H1 (cell line): ENCODE measurements at regions not wholly inside any gene's neighbourhood (a gene's known extent, or its start where the extent isn't known, plus 50 kb on each side); places are given as distances from the start of the nearest gene placed in this dataset.

Source experiments
- CTCF ChIA-PET: fragments of 300-600 bp; sonication (Branson Sonifier 250); formaldehyde crosslinking; loops from one replicate; lab custom pipeline; 2021; ENCODE audit not compliant: partially characterized antibody; lab: Charles Lee
- POLR2A ChIA-PET: fragments of 300-600 bp; sonication (Branson Sonifier 250); formaldehyde crosslinking; loops from one replicate; lab custom pipeline; 2021; ENCODE audit warnings: inconsistent platforms; ENCODE audit not compliant: partially characterized antibody; lab: Charles Lee
- DNase-seq, 2 experiments: peaks; one replicate each; pipeline versions ENCODE4 v3.0.0 to v3.0.0-alpha.2; 2010 to 2022; ENCODE audit warnings: low spot score in 2 of 2, low read depth in 1 of 2, mixed read lengths in 1 of 2
- FAIRE-seq: peaks from 2 replicates; lab custom pipeline; 2011; peaks lifted over from hg19 to GRCh38; lab: Jason Lieb, UNC
- H2AFZ ChIP-seq: 2 replicates; pipeline ENCODE4 v1.8.1; 2012; ENCODE audit warnings: low read length, inconsistent platforms
- H2AK5ac ChIP-seq: 2 replicates; pipeline ENCODE4 v1.6.1; 2013; ENCODE audit warnings: low read depth, low read length
- H2BK120ac ChIP-seq: replicated peaks from 2 replicates; pipeline ENCODE3; 2013; ENCODE audit warnings: low read depth, low read length, inconsistent platforms
- H2BK12ac ChIP-seq: 2 replicates; pipeline ENCODE4 v1.6.1; 2013; ENCODE audit warnings: low read depth, low read length
- H2BK15ac ChIP-seq: 2 replicates; pipeline ENCODE4 v1.6.1; 2013; ENCODE audit warnings: low read length
- H2BK20ac ChIP-seq: 2 replicates; pipeline ENCODE4 v1.6.1; 2013; ENCODE audit warnings: low read length
- H2BK5ac ChIP-seq: 2 replicates; pipeline ENCODE4 v1.6.1; 2013; ENCODE audit warnings: low read depth, low read length
- H3K14ac ChIP-seq: 2 replicates; pipeline ENCODE4 v1.6.1; 2013; ENCODE audit warnings: inconsistent platforms; ENCODE audit not compliant: insufficient read length
- H3K18ac ChIP-seq: 2 replicates; pipeline ENCODE4 v1.6.1; 2013; ENCODE audit warnings: low read length; ENCODE audit errors: extremely low read depth
- H3K23ac ChIP-seq: 2 replicates; pipeline ENCODE4 v1.6.1; 2013; ENCODE audit warnings: inconsistent platforms; ENCODE audit not compliant: insufficient read length
- H3K23me2 ChIP-seq: 2 replicates; pipeline ENCODE4 v1.6.1; 2013; ENCODE audit warnings: low read depth, low read length
- H3K27ac ChIP-seq: 2 replicates; pipeline ENCODE4 v1.6.1; 2011; ENCODE audit warnings: low read depth, low read length, inconsistent platforms
- H3K27me3 ChIP-seq, 4 experiments: replicated peaks in 1 of 4; 1 replicate in 1 of 4; 2 replicates in 3 of 4; pipeline versions ENCODE4 v1.6.1 to v1.8.1; 2011 to 2013; ENCODE audit warnings: low read length in 3 of 4, mild to moderate bottlenecking in 3 of 4, inconsistent platforms in 2 of 4, mixed read lengths in 2 of 4, moderate library complexity in 1 of 4; ENCODE audit not compliant: control insufficient read depth in 3 of 4, insufficient read depth in 3 of 4; ENCODE audit errors: extremely low read depth in 1 of 4
- H3K36me3 ChIP-seq, 4 experiments: 2 replicates each; pipeline versions ENCODE4 v1.6.1 to v1.8.1; 2011 to 2013; ENCODE audit warnings: mild to moderate bottlenecking in 4 of 4, low read length in 3 of 4, moderate library complexity in 2 of 4, control low read depth in 1 of 4, inconsistent platforms in 1 of 4; ENCODE audit not compliant: insufficient read depth in 4 of 4, control insufficient read depth in 2 of 4
- H3K4ac ChIP-seq: replicated peaks from 2 replicates; pipeline ENCODE3; 2013; ENCODE audit warnings: low read length, low read depth, mixed read lengths, inconsistent platforms; ENCODE audit not compliant: insufficient read length
- H3K4me1 ChIP-seq, 4 experiments: replicated peaks in 1 of 4; 1 replicate in 1 of 4; 2 replicates in 3 of 4; pipeline versions ENCODE4 v1.6.1 to v1.8.1; 2011 to 2013; ENCODE audit warnings: low read length in 3 of 4, inconsistent platforms in 2 of 4, mixed read lengths in 1 of 4; ENCODE audit not compliant: insufficient read depth in 4 of 4, control insufficient read depth in 3 of 4
- H3K4me2 ChIP-seq, 2 experiments: 2 replicates each; pipeline versions ENCODE4 v1.6.1 to v1.8.1; 2011 to 2013; ENCODE audit warnings: low read depth in 2 of 2, low read length in 2 of 2, control low read depth in 1 of 2, inconsistent platforms in 1 of 2, mild to moderate bottlenecking in 1 of 2; ENCODE audit not compliant: insufficient read depth in 1 of 2
- H3K4me3 ChIP-seq, 4 experiments: fragments of 200-600, 300-600 bp in 1 of 4; sonication (generic), shearing (Covaris generic), sonication (Bioruptor Twin) in 1 of 4; 2 replicates each; pipeline versions ENCODE4 v1.5.1 to v1.8.1; 2011 to 2016; ENCODE audit warnings: low read length in 4 of 4, low read depth in 3 of 4, control low read depth in 2 of 4, inconsistent platforms in 2 of 4, mild to moderate bottlenecking in 2 of 4, mixed read lengths in 1 of 4, moderate library complexity in 1 of 4; ENCODE audit not compliant: insufficient read depth in 2 of 4; ENCODE audit errors: extremely low read depth in 1 of 4
- H3K56ac ChIP-seq: replicated peaks from 2 replicates; pipeline ENCODE3; 2013; ENCODE audit warnings: low read depth, mild to moderate bottlenecking, mixed read lengths, low read length, inconsistent platforms; ENCODE audit not compliant: insufficient read length
- H3K79me1 ChIP-seq: 2 replicates; pipeline ENCODE4 v1.6.1; 2013; ENCODE audit warnings: low read depth, low read length, control low read depth
- H3K79me2 ChIP-seq, 2 experiments: 2 replicates each; pipeline versions ENCODE4 v1.6.1 to v1.8.1; 2012 to 2013; ENCODE audit warnings: low read length in 2 of 2, mild to moderate bottlenecking in 2 of 2, inconsistent platforms in 1 of 2; ENCODE audit not compliant: insufficient read depth in 2 of 2, control insufficient read depth in 1 of 2
- H3K9ac ChIP-seq, 4 experiments: replicated peaks in 1 of 4; 1 replicate in 1 of 4; 2 replicates in 3 of 4; pipeline versions ENCODE4 v1.6.1 to v1.8.1; 2011 to 2013; ENCODE audit warnings: low read depth in 3 of 4, low read length in 3 of 4, control low read depth in 2 of 4, mild to moderate bottlenecking in 2 of 4, moderate library complexity in 2 of 4, inconsistent platforms in 1 of 4; ENCODE audit errors: extremely low read depth in 1 of 4
- H3K9me3 ChIP-seq, 2 experiments: 2 replicates each; pipeline versions ENCODE4 v1.6.1 to v1.8.1; 2012 to 2013; ENCODE audit warnings: mild to moderate bottlenecking in 2 of 2, moderate library complexity in 2 of 2, control low read depth in 1 of 2, inconsistent platforms in 1 of 2, low read depth in 1 of 2, low read length in 1 of 2, mixed read lengths in 1 of 2; ENCODE audit not compliant: insufficient read depth in 2 of 2
- H4K20me1 ChIP-seq, 2 experiments: replicated peaks in 1 of 2; 2 replicates each; pipeline versions ENCODE3 to v1.8.1; 2011 to 2013; ENCODE audit warnings: inconsistent platforms in 2 of 2, low read length in 2 of 2, mild to moderate bottlenecking in 1 of 2; ENCODE audit not compliant: insufficient read depth in 2 of 2, control insufficient read depth in 1 of 2
- H4K5ac ChIP-seq: 2 replicates; pipeline ENCODE4 v1.6.1; 2013; ENCODE audit warnings: low read length, low read depth, mixed read lengths, inconsistent platforms; ENCODE audit not compliant: insufficient read length
- H4K8ac ChIP-seq: 2 replicates; pipeline ENCODE4 v1.8.0; 2013; ENCODE audit warnings: mild to moderate bottlenecking, moderate library complexity, low read length, inconsistent platforms; ENCODE audit not compliant: insufficient read depth; ENCODE audit errors: extremely low read depth
- H4K91ac ChIP-seq: replicated peaks from 2 replicates; pipeline ENCODE3; 2013; ENCODE audit warnings: low read length, mixed read lengths, inconsistent platforms; ENCODE audit not compliant: insufficient read length
- ASH2L ChIP-seq: fragments of 200-600, 300-600 bp; sonication (generic); IDR thresholded peaks from one replicate; pipeline ENCODE4 v1.7.1; 2017; ENCODE audit warnings: low read length
- ATF2 ChIP-seq: IDR thresholded peaks from 2 replicates; pipeline ENCODE4 v1.6.1; 2012; ENCODE audit warnings: low read length, inconsistent platforms
- CREB1 ChIP-seq: IDR thresholded peaks from 2 replicates; pipeline ENCODE4 v1.6.1; 2012; ENCODE audit warnings: inconsistent platforms
- HDAC2 ChIP-seq, 2 experiments: fragments of 300-600 bp in 1 of 2; sonication (generic) in 1 of 2; IDR thresholded peaks; 2 replicates each; pipeline ENCODE4 v1.6.1; 2011 to 2012; ENCODE audit warnings: low read depth in 2 of 2, low read length in 2 of 2, mild to moderate bottlenecking in 2 of 2, moderate library complexity in 2 of 2, borderline replicate concordance in 1 of 2, inconsistent platforms in 1 of 2
- KDM4A ChIP-seq: IDR thresholded peaks from one replicate; pipeline ENCODE4 v1.7.1; 2012; ENCODE audit warnings: low read depth, mild to moderate bottlenecking, moderate library complexity, low read length, inconsistent platforms; ENCODE audit not compliant: severe bottlenecking
- PHF8 ChIP-seq: fragments of 200-600 bp; sonication (generic); conservative IDR thresholded peaks from 2 replicates; pipeline ENCODE4 v1.7.1; 2012; ENCODE audit warnings: low read depth, mild to moderate bottlenecking, inconsistent platforms, low read length, moderate library complexity
- POU5F1 ChIP-seq: IDR thresholded peaks from 2 replicates; pipeline ENCODE4 v1.6.1; 2011; ENCODE audit warnings: low read depth, mild to moderate bottlenecking, low read length, moderate library complexity
- RXRA ChIP-seq: IDR thresholded peaks from 2 replicates; pipeline ENCODE4 v1.6.1; 2011; ENCODE audit warnings: low read depth, mild to moderate bottlenecking, low read length, moderate library complexity; ENCODE audit not compliant: insufficient read depth
- SAP30 ChIP-seq: fragments of 300-600 bp; sonication (generic); IDR thresholded peaks from 2 replicates; pipeline ENCODE4 v1.7.1; 2012; ENCODE audit warnings: low read length, moderate library complexity, mild to moderate bottlenecking, inconsistent platforms; ENCODE audit not compliant: insufficient read depth, insufficient replicate concordance
- SUZ12 ChIP-seq: fragments of 200-600 bp; sonication (generic); IDR thresholded peaks from 2 replicates; pipeline ENCODE4 v1.6.1; 2012; ENCODE audit warnings: mild to moderate bottlenecking, inconsistent platforms, low read length, moderate library complexity, mixed read lengths
- TAF7 ChIP-seq: optimal IDR thresholded peaks from 2 replicates; pipeline ENCODE3; 2011; ENCODE audit warnings: low read depth, mild to moderate bottlenecking, inconsistent platforms, low read length, moderate library complexity, borderline replicate concordance
- WGBS, 2 experiments: shearing (Covaris generic) in 1 of 2; methylation state at CpG; one replicate each; pipeline versions ENCODE4 v1.1.6 to v1.1.7; 2013 to 2015; ENCODE audit warnings: low lambda C conversion rate in 2 of 2, mixed read lengths in 2 of 2, inconsistent platforms in 1 of 2, low coverage in 1 of 2, missing lambda C conversion rate in 1 of 2; ENCODE audit not compliant: insufficient replicate concordance in 2 of 2, insufficient coverage in 1 of 2, insufficient read length in 1 of 2; ENCODE audit errors: extremely low coverage in 1 of 2, missing lambda C conversion rate in 1 of 2; 5-methylcytosine and 5-hydroxymethylcytosine counted together

- CTCF ChIA-PET, result no interaction called here
- no peak overlapping the region for H3K4me2 ChIP-seq
- H3K14ac ChIP-seq, result no peak overlapping the region
- H4K91ac ChIP-seq, result no peak overlapping the region
- H3K23me2 ChIP-seq, result no peaks in the 10 kb centered on the region
- H2AK5ac ChIP-seq, result no peak overlapping the region
- POLR2A ChIA-PET, result no interaction called here
- no peaks in the 10 kb centered on the region; a peak in 1 of 7 replicates for H3K27me3 ChIP-seq
- H3K27ac ChIP-seq, result no peak overlapping the region
- H3K79me2 ChIP-seq, result no peaks in the 10 kb centered on the region
- FAIRE-seq (no peak), DNase-seq (no peak)
- no peaks in the 10 kb centered on the region for H3K36me3 ChIP-seq
- no peak overlapping the region for H3K4me3 ChIP-seq
- H2BK20ac ChIP-seq, result no peak overlapping the region
- H2BK120ac ChIP-seq, result no peak overlapping the region
- no peak overlapping the region for H2BK15ac ChIP-seq
- no peak overlapping the region for H3K4ac ChIP-seq
- H2BK12ac ChIP-seq, result no peak overlapping the region
- H3K56ac ChIP-seq, result no peak overlapping the region
- H2AFZ ChIP-seq, result no peak overlapping the region
- WGBS, 2 experiments, result 93% methylated on average over 1 of the region's 1 CpG; no CpG with 5 or more reads in 1 of the 2 experiments
- no peaks in the 10 kb centered on the region for H3K9me3 ChIP-seq
- H2BK5ac ChIP-seq, result no peak overlapping the region
- no peak overlapping the region for H3K18ac ChIP-seq
- no peak overlapping the region for H4K5ac ChIP-seq
- no peaks in the 10 kb centered on the region for H4K20me1 ChIP-seq
- H4K8ac ChIP-seq, result no peak overlapping the region
- H3K79me1 ChIP-seq, result no peaks in the 10 kb centered on the region
- H3K4me1 ChIP-seq, result peaks cover 0 to 9% (median under 1%) of the 10 kb centered on the region in 4 experiments; a peak in 4 of 7 replicates
- no peak overlapping the region for H3K9ac ChIP-seq
- TF ChIP-seq SAP30 (no peak), CREB1 (no peak), ATF2 (no peak), RXRA (no peak), POU5F1 (no peak), SUZ12 (no peak), TAF7 (no peak), ASH2L (no peak), HDAC2 (IDR thresholded peaks at IDR 0.05; ENCODE audit: borderline replicate concordance in 1 of 2, low read depth in 2 of 2, low read length in 2 of 2) (no peak), KDM4A (no peak), PHF8 (no peak)
- H3K23ac ChIP-seq, result no peak overlapping the region
These were observed 750.2 kb upstream of the SLITRK5 start for GRCh38 chr13:86920961-86921360.
